ENCODE measurements at regions not wholly inside any gene's neighbourhood (a gene's known extent, or its start where the extent isn't known, plus 50 kb on each side); places are given as distances from the start of the nearest gene placed in this dataset.
"Not testable (repeated sequence)": the region's sequence is repeated elsewhere in the genome, so short reads cannot be mapped to it uniquely, and the experiment has no call there.

- H3K27me3 ChIP-seq = no peaks in the 10 kb centered on the region
- no peak for TF ChIP-seq CTCF (IDR thresholded peaks at IDR 0.05)
- H3K4me1 ChIP-seq = no peaks in the 10 kb centered on the region
- H3K4me3 ChIP-seq = no peak overlapping the region
- H3K27ac ChIP-seq = no peak overlapping the region
- H3K36me3 ChIP-seq = no peaks in the 10 kb centered on the region
- intact Hi-C loops (cut with DNase I) = no loop called here
- ATAC-seq (no peak), DNase-seq (no peak)
- no peaks in the 10 kb centered on the region for H3K9me3 ChIP-seq
Measured at GRCh38 chr7:81460250-81461045, 309.4 kb downstream of the HGF start.

- no peak overlapping the region for H3K4me3 ChIP-seq
- H3K27me3 ChIP-seq = no peaks in the 10 kb centered on the region
- TF ChIP-seq CTCF (IDR thresholded peaks at IDR 0.05) = no peak
- DNase-seq (no peak), ATAC-seq (no peak)
- no peaks in the 10 kb centered on the region for H3K4me1 ChIP-seq
- no peak overlapping the region for H3K27ac ChIP-seq
- no peaks in the 10 kb centered on the region for H3K36me3 ChIP-seq
- intact Hi-C loops (cut with DNase I) = no loop called here
- no peaks in the 10 kb centered on the region for H3K9me3 ChIP-seq
Measured at GRCh38 chr7:81459485-81459884, 310.4 kb downstream of the HGF start.

DNA sequence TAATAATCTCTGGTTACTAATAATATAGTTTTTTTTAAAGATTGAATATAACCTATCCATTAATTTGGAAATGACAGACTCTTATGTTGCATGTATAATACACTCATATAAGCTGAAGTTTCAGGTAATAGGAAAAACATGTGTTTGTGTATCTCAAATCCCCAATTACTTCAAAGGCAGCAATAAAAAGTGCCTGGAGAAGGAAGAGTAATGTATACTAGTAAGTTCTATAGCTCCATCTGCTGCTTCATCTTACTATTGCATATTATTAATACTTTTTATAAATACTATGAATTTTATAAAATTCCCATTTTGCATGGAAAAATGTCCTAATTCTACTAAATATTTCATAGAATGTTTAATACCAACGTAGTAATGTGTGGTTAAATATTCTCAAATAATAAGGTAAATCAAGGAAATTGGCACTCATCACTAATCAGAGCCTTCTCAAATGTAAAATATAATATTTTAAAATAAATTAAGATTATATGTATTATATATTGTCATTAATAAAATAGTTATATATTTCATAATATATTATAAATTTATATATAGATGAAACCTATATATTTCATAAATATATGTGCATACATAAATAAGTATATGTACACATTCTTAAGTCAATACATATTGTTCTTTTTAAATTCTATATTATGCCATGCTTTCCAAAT, 311.9 kb downstream of the HGF start:
- peak; percentile 32 for TF ChIP-seq CTCF (IDR thresholded peaks at IDR 0.05)
- Histone ChIP-seq H3K4me1 (no peaks in the 10 kb centered on the region), H3K36me3 (no peaks in the 10 kb centered on the region), H3K27ac (no peak overlapping the region), H3K27me3 (no peaks in the 10 kb centered on the region), H3K9me3 (no peaks in the 10 kb centered on the region), H3K4me3 (no peak overlapping the region)
- intact Hi-C loops (cut with DNase I) = no loop called here
- ATAC-seq (no peak), DNase-seq (no peak)

- intact Hi-C loops (cut with DNase I); DNase-seq; H3K9me3 ChIP-seq; H3K4me1 ChIP-seq; H3K4me3 ChIP-seq; H3K27ac ChIP-seq; ATAC-seq; H3K27me3 ChIP-seq; H3K36me3 ChIP-seq: not testable (repeated sequence)
Measured at GRCh38 chr7:81453770-81454169, 316.1 kb downstream of the HGF start.

- no peak for ATAC-seq
- no peak overlapping the region for H3K27ac ChIP-seq
- no peak for TF ChIP-seq CTCF (IDR thresholded peaks at IDR 0.05)
- H3K9me3 ChIP-seq = no peaks in the 10 kb centered on the region
- H3K4me1 ChIP-seq = no peaks in the 10 kb centered on the region
- H3K4me3 ChIP-seq = no peak overlapping the region
- no peaks in the 10 kb centered on the region for H3K36me3 ChIP-seq
- intact Hi-C loops (cut with DNase I) = no loop called here
- no peak for DNase-seq
- no peaks in the 10 kb centered on the region for H3K27me3 ChIP-seq
Measured at GRCh38 chr7:81449105-81449504, 320.7 kb downstream of the HGF start.

GRCh38 chr7:81447351-81447952, 322.4 kb downstream of the HGF start:
- no peak overlapping the region for H3K27ac ChIP-seq
- no peak for ATAC-seq
- no peaks in the 10 kb centered on the region for H3K36me3 ChIP-seq
- intact Hi-C loops (cut with DNase I) = no loop called here
- H3K27me3 ChIP-seq = no peaks in the 10 kb centered on the region
- no peaks in the 10 kb centered on the region for H3K9me3 ChIP-seq
- H3K4me1 ChIP-seq = no peaks in the 10 kb centered on the region
- DNase-seq = no peak
- TF ChIP-seq CTCF (IDR thresholded peaks at IDR 0.05) = peak; percentile 29
- no peak overlapping the region for H3K4me3 ChIP-seq
